CD4-positive, alpha-beta T cell treated with Interleukin-12 subunit alpha and Interleukin-12 subunit beta, for 1 hour (primary cell): ENCODE measurements at regions not wholly inside any gene's neighbourhood (a gene's known extent, or its start where the extent isn't known, plus 50 kb on each side); places are given as distances from the start of the nearest gene placed in this dataset.

Experiments used
- DNase-seq: peaks from one replicate; pipeline ENCODE4 v3.0.0-alpha.2; 2020

DNA sequence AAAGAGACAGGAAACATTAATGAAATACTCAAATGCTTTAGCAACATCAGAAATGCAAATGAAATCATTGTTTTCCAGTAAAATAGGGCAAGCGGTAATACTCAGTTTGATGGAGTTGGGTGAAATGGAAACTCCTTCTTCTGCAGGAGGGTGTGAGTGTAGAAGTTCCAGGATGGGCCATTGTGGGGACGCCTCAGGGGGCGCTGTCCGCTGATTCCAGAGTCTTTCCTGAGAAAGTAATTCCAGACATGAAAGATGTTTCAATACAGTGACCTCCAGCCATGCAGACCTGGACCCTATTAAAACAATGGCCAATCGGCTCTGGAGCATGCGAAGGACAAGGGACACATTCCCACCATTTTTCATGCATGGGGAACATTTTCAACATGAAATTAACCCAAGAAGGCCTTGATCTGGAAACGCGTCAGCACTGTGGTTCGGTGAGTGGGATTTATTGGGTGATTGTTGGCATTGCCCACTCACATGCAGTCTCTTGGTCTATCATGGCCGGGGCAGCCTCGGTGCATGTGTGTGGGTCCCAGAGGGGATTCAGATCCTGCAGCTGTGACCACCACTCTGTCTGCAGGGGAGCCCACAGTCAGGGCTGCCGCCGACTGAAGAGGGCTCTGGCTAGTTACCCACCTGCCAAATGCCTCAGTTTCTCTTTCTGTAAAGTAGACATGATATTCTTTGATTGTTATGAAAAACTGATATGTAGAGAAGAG, 132.6 kb upstream of the IRX4 start:
- DNase-seq = no peak

DNA sequence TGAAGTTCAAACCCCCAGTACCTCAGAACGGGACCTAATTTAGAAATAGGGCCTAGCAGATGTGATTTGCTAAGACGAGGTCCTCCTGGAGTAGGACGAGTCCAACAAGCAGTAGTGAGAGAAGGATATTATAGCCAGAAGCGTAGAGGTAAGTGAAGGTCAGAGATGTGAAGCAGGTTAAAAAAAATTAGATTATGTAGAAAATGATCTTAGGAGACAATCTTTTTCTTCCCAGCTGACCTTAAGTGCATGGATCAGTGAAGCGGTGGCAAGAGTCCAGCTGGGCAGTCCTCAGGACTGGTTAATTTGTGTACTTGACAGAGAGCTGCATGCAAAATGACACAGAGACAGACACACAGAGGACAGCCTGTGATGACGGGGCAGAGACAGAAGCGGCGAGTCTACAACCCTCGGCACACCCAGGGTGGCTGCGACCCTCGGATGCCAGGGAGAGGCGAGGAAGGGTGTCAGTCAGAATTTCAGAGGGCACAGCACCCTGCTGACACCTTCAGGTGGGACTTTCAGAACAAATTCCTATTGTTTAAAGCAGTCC, 131.4 kb upstream of the IRX4 start:
- DNase-seq = no peak

DNA sequence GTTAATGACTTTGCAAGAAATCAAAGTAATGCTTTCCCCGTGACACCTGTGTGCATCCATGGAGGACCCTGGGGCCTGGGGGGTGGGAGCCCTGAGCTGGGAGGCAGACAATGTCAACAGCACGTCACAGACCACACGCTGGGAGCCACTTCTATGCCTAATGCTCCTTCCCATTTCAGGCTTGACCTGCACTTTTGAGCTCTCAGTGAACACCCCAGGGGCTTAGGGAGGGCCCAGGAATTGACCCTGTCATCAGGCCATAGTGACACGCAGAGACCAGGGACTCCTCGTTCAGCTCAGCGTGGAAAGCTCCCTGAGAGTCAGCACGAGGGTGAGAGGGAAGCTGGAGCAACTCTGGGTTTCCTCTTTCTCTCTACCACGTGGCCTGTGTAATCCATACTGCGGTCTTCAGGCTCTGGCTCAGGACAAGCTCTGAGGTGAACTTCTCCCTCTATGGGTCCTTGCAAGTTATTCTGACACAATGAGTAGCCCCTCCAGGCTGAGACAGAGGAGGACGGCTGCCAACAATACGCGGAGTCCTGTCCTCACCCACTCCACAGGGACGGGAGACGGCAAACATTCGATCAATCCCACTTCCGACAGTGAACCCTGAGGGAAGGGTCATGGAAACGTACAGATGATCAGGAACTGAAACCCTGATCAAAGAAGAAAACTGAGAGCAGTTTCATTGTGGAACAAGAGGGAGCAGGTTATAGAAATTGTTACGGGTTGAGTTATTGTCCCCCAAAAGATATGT, 130.8 kb upstream of the IRX4 start:
- no peak for DNase-seq

- no peak for DNase-seq
These were observed 130.2 kb upstream of the IRX4 start for GRCh38 chr5:2012885-2013284.

- no peak for DNase-seq
These were observed 129.0 kb upstream of the IRX4 start for GRCh38 chr5:2011481-2012411.

DNA sequence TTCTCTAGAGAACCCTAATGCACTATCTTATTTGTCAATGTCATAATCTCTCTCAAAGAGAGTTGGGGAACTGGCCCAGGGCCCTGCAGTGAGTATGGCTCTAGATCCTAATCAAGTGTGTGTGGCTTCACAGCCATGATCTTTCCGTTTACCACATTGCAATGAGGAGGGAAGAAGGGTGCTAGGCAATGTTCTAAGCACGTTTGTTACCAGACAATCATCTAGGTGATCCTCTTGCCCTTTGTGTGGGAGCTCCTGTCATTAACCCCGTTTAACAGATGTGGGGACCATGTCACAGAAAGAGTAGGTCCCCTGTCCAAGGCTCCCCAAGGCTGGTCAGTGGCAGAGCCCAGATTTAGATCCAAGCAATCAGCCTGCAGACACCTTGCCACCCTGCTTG, 128.2 kb upstream of the IRX4 start:
- no peak for DNase-seq

- DNase-seq = no peak
These were observed 127.5 kb upstream of the IRX4 start for GRCh38 chr5:2009986-2010914.

- no peak for DNase-seq
These were observed 126.3 kb upstream of the IRX4 start for GRCh38 chr5:2008851-2009629.

DNA sequence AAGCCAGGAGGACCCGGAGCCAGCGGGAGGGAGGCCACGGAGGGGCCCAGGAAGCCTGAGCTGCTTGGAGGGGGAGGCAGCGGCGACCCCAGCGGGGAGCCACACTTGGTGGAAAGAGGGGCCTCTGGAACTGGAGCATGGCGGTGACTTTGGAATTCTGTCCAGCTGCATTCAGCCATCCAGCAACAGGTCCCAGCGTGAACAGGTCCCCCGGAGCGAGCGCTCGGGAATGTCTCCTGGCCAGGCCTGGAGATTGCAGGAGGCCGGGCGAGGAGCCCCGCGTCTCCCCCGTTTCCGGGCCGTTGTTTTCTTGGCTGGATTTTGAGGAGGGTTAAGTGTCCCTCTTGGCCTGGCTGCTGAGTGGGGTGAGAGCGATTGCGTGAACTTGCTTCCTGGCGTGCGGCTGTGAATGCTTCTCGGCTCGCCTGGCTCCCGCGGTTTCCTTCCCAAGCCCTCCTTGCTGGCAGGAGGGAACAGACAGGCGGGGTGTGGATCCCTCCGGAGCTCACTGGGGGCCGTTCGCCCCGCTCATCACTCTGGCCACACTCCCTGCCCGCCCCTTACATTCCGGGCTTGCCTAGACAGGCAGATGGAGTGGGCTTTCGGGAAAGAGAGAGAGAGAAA, 125.3 kb upstream of the IRX4 start:
- no peak for DNase-seq

DNA sequence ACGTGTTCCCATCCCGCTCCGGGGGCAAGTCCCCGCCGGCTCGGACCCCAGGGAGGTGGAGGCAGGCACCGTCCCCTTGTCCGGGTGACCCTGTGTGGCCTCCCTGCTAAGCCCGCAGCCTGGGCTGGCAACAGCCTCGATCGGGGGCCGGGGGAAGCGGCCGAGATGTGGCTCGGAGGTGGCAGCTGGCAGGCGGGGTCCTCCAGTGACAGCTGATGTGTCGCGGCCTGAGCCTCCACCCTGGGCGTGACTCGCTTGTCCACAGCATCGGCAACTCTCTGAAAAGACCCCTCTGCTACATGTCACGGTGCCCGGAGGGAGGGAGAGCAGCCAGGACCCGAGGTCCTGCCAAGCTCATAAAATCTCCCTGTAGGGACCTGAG, 124.8 kb upstream of the IRX4 start:
- DNase-seq = no peak

DNA sequence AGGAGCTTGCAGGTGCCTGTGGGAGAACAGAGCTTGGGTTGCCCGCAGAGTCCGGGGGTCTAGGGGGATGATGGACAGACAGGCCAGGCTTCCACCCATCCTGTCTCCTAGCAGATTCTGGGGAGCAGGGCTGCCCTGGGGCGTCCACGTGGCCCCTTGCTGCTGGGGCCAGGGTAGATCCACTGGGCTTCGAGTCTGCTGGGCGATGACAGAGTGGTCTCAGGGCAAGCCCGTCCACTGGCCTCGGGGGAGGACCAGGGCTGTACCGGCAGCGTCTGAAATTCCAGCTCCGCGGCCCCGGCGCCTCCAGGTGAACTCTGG, 124.2 kb upstream of the IRX4 start:
- no peak for DNase-seq

DNA sequence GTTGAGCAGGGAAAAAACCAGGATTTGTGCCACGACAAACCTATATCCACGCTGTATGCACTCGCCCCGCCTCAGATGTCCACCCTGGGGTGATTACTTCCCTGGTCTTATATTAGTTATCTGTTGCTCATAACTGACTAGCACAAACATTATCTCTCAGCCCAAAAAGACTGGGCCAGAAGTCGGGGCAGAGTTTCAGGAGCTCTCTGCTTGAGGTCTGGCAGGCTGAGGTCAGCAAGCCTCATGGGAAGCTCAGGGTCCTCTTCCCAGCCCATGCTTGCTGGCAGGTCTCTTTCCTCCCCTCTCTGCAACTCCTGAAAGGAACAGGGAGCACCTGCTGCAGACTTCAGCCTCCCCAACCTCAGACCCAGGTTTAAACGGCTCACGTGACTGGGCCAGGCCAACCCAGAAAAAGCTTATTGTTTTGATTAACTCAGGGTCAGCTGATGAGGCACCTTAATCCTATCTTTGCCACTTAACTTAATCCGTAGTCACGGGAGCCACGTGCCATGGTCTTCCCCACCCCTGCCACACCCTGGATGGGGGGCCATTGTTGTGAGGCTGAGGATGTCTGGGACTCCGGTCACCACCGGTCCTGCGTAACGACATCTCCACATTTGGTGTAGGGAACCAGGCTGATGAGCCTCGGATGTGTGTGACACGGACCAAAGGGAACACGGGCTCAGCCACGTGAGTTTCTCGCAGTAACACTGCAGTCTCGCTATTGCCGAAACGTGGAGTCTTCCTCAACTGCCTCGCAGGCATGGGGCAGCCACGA, 123.7 kb upstream of the IRX4 start:
- no peak for DNase-seq

DNA sequence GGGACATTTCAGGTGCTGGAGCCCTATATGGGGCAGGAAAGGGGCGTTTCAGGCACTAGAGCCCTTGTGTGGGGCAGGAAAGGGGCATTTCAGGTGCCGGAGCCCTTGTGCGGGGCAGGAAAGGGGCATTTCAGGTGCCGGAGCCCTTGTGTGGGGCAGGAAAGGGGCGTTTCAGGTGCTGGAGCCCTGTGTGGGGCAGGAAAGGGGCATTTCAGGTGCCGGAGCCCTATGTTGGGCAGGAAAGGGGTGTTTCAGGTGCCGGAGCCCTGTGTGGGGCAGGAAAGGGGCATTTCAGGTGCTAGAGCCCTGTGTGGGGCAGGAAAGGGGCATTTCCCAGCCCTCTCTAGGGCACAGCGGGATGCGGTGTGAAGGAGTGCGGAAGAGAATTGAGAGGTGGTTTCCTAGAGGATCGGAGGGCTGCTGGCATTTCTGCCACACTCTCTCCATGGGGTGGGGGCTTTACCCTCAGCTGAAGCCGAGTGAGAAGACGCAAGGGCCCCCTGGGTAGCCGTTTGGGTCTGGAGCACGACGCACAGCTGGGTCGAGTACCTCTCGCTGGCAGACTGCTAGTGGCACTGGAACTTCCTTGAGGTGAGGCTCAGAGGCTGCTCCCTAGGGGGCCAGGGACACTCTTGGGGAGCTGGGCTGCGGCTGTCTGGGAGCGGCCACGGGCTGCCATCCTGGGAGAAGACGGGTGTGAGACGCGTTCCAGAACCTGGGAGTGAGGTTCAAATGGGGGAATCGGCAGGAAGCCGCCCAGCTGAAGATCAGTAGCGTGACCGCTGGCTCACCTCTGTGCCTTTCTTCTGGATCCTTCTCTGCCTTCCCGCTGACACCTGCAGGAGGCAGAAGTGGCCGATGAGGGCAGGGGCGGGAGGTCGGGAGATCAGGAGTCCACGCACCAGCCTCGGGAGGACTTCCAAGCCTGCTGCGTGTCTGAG, 122.6 kb upstream of the IRX4 start:
- DNase-seq = no peak

GRCh38 chr5:2003690-2004365, 121.1 kb upstream of the IRX4 start:
- no peak for DNase-seq

GRCh38 chr5:2003206-2003605, 120.5 kb upstream of the IRX4 start:
- DNase-seq = no peak

DNA sequence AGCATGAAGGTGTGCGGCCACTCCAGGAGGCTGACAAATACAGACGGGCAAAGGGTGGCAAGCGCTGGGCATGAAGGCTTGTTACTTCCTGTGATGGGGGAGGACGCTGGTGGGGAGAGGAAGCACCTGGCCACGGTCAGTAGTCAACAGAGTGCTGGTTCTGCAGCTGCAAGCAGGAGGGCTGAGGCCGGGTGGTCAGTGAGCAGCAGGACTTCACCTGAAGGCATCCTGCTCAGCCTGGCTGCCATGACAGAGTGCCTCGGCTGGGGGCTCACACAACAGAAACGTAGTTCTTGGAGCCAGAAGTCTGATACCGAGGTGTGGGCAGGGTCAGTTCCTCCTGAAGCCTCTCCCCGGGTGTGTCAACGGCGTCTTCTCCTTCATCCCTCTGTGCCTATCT, 118.6 kb upstream of the IRX4 start:
- DNase-seq = no peak

DNA sequence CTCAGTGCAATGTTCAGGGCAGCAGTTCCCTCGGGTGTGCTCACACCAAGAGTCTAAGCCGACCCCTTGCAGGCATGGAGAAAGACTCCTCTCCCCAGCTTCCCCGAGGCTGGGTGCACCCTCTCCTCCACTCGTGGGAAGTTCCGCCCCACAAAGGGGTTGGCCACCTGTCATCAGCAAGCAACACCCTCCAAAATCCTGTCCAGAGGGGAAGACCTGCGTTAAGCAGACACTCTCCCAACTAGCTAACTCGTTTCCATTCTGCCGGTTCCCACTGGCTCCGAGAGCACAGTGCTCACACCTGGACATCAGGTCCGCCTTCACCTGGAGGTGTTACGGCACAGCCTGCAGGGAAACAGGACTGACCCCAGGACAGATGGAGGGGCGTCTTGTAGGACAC, 117.9 kb upstream of the IRX4 start:
- DNase-seq = no peak

GRCh38 chr5:1999794-2000193, 117.1 kb upstream of the IRX4 start:
- no peak for DNase-seq
